ENCODE measurements at regions not wholly inside any gene's neighbourhood (a gene's known extent, or its start where the extent isn't known, plus 50 kb on each side); places are given as distances from the start of the nearest gene placed in this dataset.

- ATAC-seq, result no peak
- Histone ChIP-seq H3K27me3 (ENCODE audit: control insufficient read depth in 2 of 2, insufficient read depth in 2 of 2, low read length in 2 of 2) (no peaks in the 10 kb centered on the region; a peak in 1 of 5 replicates), H3K79me2 (ENCODE audit: control insufficient read depth, insufficient read depth, low read length) (no peaks in the 10 kb centered on the region), H3K9ac (ENCODE audit: insufficient read depth in 1 of 2, low read depth in 2 of 2, low read length in 2 of 2) (no peak overlapping the region), H2AFZ (ENCODE audit: low read depth, low read length) (no peak overlapping the region), H4K20me1 (replicated peaks; ENCODE audit: control insufficient read depth, insufficient read depth, low read length) (no peaks in the 10 kb centered on the region), H3K27ac (ENCODE audit: extremely low read depth, low read depth, low read length) (no peak overlapping the region), H3K9me1 (ENCODE audit: control insufficient read depth, insufficient read depth, low read length) (no peaks in the 10 kb centered on the region), H3K4me1 (replicated peaks in 1 of 2; ENCODE audit: control insufficient read depth in 2 of 2, insufficient read depth in 2 of 2, low read length in 2 of 2) (no peaks in the 10 kb centered on the region), H3K36me3 (ENCODE audit: control insufficient read depth, insufficient read depth, low read length) (no peaks in the 10 kb centered on the region), H3K4me2 (ENCODE audit: insufficient read depth, low read length) (no peak overlapping the region), H3K4me3 (no peak overlapping the region), H3K9me3 (replicated peaks; ENCODE audit: control insufficient read depth, insufficient read depth, low read depth, low read length) (no peaks in the 10 kb centered on the region)
- TF ChIP-seq RUNX1 (IDR thresholded peaks at IDR 0.05; ENCODE audit: low read depth) (no peak), TCF15 (CRISPR knock-in tag; IDR thresholded peaks at IDR 0.05) (no peak), ELF4 (CRISPR knock-in tag; IDR thresholded peaks at IDR 0.05) (no peak), NR2C2 (CRISPR knock-in tag; IDR thresholded peaks at IDR 0.05) (no peak), NR2C2 (tag; IDR thresholded peaks at IDR 0.05) (no peak), ZNF277 (CRISPR knock-in tag; IDR thresholded peaks at IDR 0.05; ENCODE audit: borderline replicate concordance) (no peak), MAFF (IDR thresholded peaks at IDR 0.05; ENCODE audit: low read length) (no peak), GTF2F1 (IDR thresholded peaks at IDR 0.05; ENCODE audit: low read depth, low read length) (no peak), ASH1L (IDR thresholded peaks at IDR 0.05; ENCODE audit: borderline replicate concordance, low read depth, partially characterized antibody) (no peak), PHB2 (IDR thresholded peaks at IDR 0.05; ENCODE audit: low read depth) (no peak), NFIC (IDR thresholded peaks at IDR 0.05) (no peak), SAFB2 (IDR thresholded peaks at IDR 0.05; ENCODE audit: borderline replicate concordance, low read depth, low read length, severe bottlenecking) (no peak), NR4A1 (CRISPR knock-in tag; IDR thresholded peaks at IDR 0.05) (no peak), NR4A1 (tag; IDR thresholded peaks at IDR 0.05) (no peak), CBX3 (IDR thresholded peaks at IDR 0.05; ENCODE audit: borderline replicate concordance in 1 of 2, low read length in 2 of 2) (no peak)
- BruUV-seq (replicated peaks), result no TSS peak
- CTCF ChIA-PET (ENCODE audit: low intra/inter-chr PET ratio), result no interaction called here
- in situ Hi-C loops (cut with MboI), result loop anchor here (10.0 kb wide), 1 partner anchor 332 kb away; no protein-coding TSS in a partner anchor
- FAIRE-seq, result no peak
- POLR2A ChIA-PET, result interaction anchor here (0.7 kb wide), 1 partner anchor 11 kb away, joined by 3 read pairs; no protein-coding TSS in a partner anchor
- WGBS (ENCODE audit: insufficient coverage, low coverage, missing lambda C conversion rate), result 3% methylated on average over 2 of the region's 2 CpGs
- no peak for DNase-seq (ENCODE audit: extremely low read depth in 1 of 4, low spot score in 3 of 4)
- intact Hi-C loops (cut with micrococcal nuclease), result loop anchor here (5.0 kb wide), 2 partner anchors 334 to 389 kb away; no protein-coding TSS in a partner anchor
Observed at GRCh38 chr2:196466581-196466980, 172.9 kb upstream of the CCDC150 start.
